H1 (cell line): ENCODE measurements at regions not wholly inside any gene's neighbourhood (a gene's known extent, or its start where the extent isn't known, plus 50 kb on each side); places are given as distances from the start of the nearest gene placed in this dataset.

Source experiments
- HDAC2 ChIP-seq, 2 experiments: fragments of 300-600 bp in 1 of 2; sonication (generic) in 1 of 2; IDR thresholded peaks; 2 replicates each; pipeline ENCODE4 v1.6.1; 2011 to 2012; ENCODE audit warnings: low read depth in 2 of 2, low read length in 2 of 2, mild to moderate bottlenecking in 2 of 2, moderate library complexity in 2 of 2, borderline replicate concordance in 1 of 2, inconsistent platforms in 1 of 2
- JUN ChIP-seq: IDR thresholded peaks from 2 replicates; pipeline ENCODE4 v1.6.1; 2011; ENCODE audit warnings: low read depth, mild to moderate bottlenecking, improper control_type of control experiment, low read length
- KDM4A ChIP-seq: IDR thresholded peaks from one replicate; pipeline ENCODE4 v1.7.1; 2012; ENCODE audit warnings: low read depth, mild to moderate bottlenecking, moderate library complexity, low read length, inconsistent platforms; ENCODE audit not compliant: severe bottlenecking
- TAF1 ChIP-seq: IDR thresholded peaks from 2 replicates; pipeline ENCODE4 v1.6.1; 2011; ENCODE audit warnings: mild to moderate bottlenecking, low read depth, low read length

- TF ChIP-seq JUN (no peak), TAF1 (no peak), KDM4A (no peak), HDAC2 (IDR thresholded peaks at IDR 0.05; ENCODE audit: borderline replicate concordance in 1 of 2, low read depth in 2 of 2, low read length in 2 of 2) (no peak)
These were observed 98.6 kb downstream of the C1QL2 start (continued) for GRCh38 chr2:119059940-119060339.
